ENCODE measurements at regions not wholly inside any gene's neighbourhood (a gene's known extent, or its start where the extent isn't known, plus 50 kb on each side); places are given as distances from the start of the nearest gene placed in this dataset.
"Not testable (repeated sequence)": the region's sequence is repeated elsewhere in the genome, so short reads cannot be mapped to it uniquely, and the experiment has no call there.

- in situ Hi-C loops (cut with MboI; ENCODE audit: low sequenced_read_pairs, unreplicated experiment) = no loop called here
- no peak for DNase-seq (ENCODE audit: low spot score)
- no peak for TF ChIP-seq CTCF (IDR thresholded peaks at IDR 0.05; ENCODE audit: borderline replicate concordance, control extremely low read depth, extremely low read depth, insufficient read depth, missing control alignments)
These were observed 1694.7 kb upstream of the LRRTM3 start for GRCh38 chr10:65231148-65231547.

GRCh38 chr10:65234261-65234660 is 1691.6 kb upstream of the LRRTM3 start:
- in situ Hi-C loops (cut with MboI; ENCODE audit: low sequenced_read_pairs, unreplicated experiment) = no loop called here
- no peak for DNase-seq (ENCODE audit: low spot score)
- no peak for TF ChIP-seq CTCF (IDR thresholded peaks at IDR 0.05; ENCODE audit: borderline replicate concordance, control extremely low read depth, extremely low read depth, insufficient read depth, missing control alignments)

GRCh38 chr10:65235266-65235665 is 1690.6 kb upstream of the LRRTM3 start:
- DNase-seq (ENCODE audit: low spot score) = no peak
- no peak for TF ChIP-seq CTCF (IDR thresholded peaks at IDR 0.05; ENCODE audit: borderline replicate concordance, control extremely low read depth, extremely low read depth, insufficient read depth, missing control alignments)
- in situ Hi-C loops (cut with MboI; ENCODE audit: low sequenced_read_pairs, unreplicated experiment) = no loop called here

GRCh38 chr10:65235846-65236245 is 1690.0 kb upstream of the LRRTM3 start:
- no peak for DNase-seq (ENCODE audit: low spot score)
- TF ChIP-seq CTCF (IDR thresholded peaks at IDR 0.05; ENCODE audit: borderline replicate concordance, control extremely low read depth, extremely low read depth, insufficient read depth, missing control alignments) = no peak
- in situ Hi-C loops (cut with MboI; ENCODE audit: low sequenced_read_pairs, unreplicated experiment) = no loop called here

- in situ Hi-C loops (cut with MboI; ENCODE audit: low sequenced_read_pairs, unreplicated experiment) = no loop called here
- no peak for TF ChIP-seq CTCF (IDR thresholded peaks at IDR 0.05; ENCODE audit: borderline replicate concordance, control extremely low read depth, extremely low read depth, insufficient read depth, missing control alignments)
These were observed 1660.3 kb upstream of the LRRTM3 start for GRCh38 chr10:65265451-65265954.

GRCh38 chr10:65269551-65269950 is 1656.3 kb upstream of the LRRTM3 start:
- DNase-seq (ENCODE audit: low spot score); in situ Hi-C loops (cut with MboI; ENCODE audit: low sequenced_read_pairs, unreplicated experiment): not testable (repeated sequence)

More at GRCh38 chr10:65265451-65265954, 1660.3 kb upstream of the LRRTM3 start:
- DNase-seq (ENCODE audit: low spot score) = no peak

- TF ChIP-seq CTCF (IDR thresholded peaks at IDR 0.05; ENCODE audit: borderline replicate concordance, control extremely low read depth, extremely low read depth, insufficient read depth, missing control alignments) = no peak
- in situ Hi-C loops (cut with MboI; ENCODE audit: low sequenced_read_pairs, unreplicated experiment) = no loop called here
- no peak for DNase-seq (ENCODE audit: low spot score)
These were observed 1654.9 kb upstream of the LRRTM3 start for GRCh38 chr10:65270969-65271368.

Data from GM13976 (cell line).